WERI-Rb-1 (cell line): ENCODE measurements at regions not wholly inside any gene's neighbourhood (a gene's known extent, or its start where the extent isn't known, plus 50 kb on each side); places are given as distances from the start of the nearest gene placed in this dataset.

Experiments
- DNase-seq: peaks from one replicate; pipeline ENCODE4 v3.0.0-alpha.2; 2020
- H3K27ac ChIP-seq: fragments of 250-450 bp; sonication (Bioruptor Pico); 2 replicates; pipeline ENCODE4 v1.5.1; 2020; ENCODE audit warnings: mild to moderate bottlenecking, moderate library complexity
- H3K27me3 ChIP-seq: fragments of 250-450 bp; sonication (Bioruptor Pico); 2 replicates; pipeline ENCODE4 v1.5.1; 2021; ENCODE audit warnings: mild to moderate bottlenecking, low read depth, moderate library complexity; ENCODE audit not compliant: insufficient read depth, severe bottlenecking
- H3K36me3 ChIP-seq: fragments of 250-450 bp; sonication (Bioruptor Pico); 2 replicates; pipeline ENCODE4 v1.5.1; 2020; ENCODE audit warnings: mild to moderate bottlenecking, moderate library complexity
- H3K4me3 ChIP-seq: 2 replicates; pipeline ENCODE4 v1.5.1; 2011; ENCODE audit warnings: low read depth, mild to moderate bottlenecking, control low read depth, low read length
- H3K9me3 ChIP-seq: fragments of 250-450 bp; sonication (Bioruptor Pico); 2 replicates; pipeline ENCODE4 v1.5.1; 2021; ENCODE audit warnings: mild to moderate bottlenecking, moderate library complexity; ENCODE audit not compliant: severe bottlenecking
- CTCF ChIP-seq: IDR thresholded peaks from 2 replicates; pipeline ENCODE4 v1.5.1; 2011; ENCODE audit warnings: low read depth, mild to moderate bottlenecking, control low read depth, inconsistent platforms, low read length

GRCh38 chr9:12091865-12092527 lies 601.2 kb upstream of the TYRP1 start:
- H3K9me3 ChIP-seq, result no peaks in the 10 kb centered on the region
- no peak for DNase-seq

GRCh38 chr9:12094046-12094445 lies 599.1 kb upstream of the TYRP1 start:
- no peak overlapping the region for H3K27ac ChIP-seq
- no peaks in the 10 kb centered on the region for H3K27me3 ChIP-seq
- H3K36me3 ChIP-seq, result no peaks in the 10 kb centered on the region
- DNase-seq, result no peak
- no peaks in the 10 kb centered on the region for H3K9me3 ChIP-seq
- H3K4me3 ChIP-seq, result no peak overlapping the region
- no peak for TF ChIP-seq CTCF

More at GRCh38 chr9:12091865-12092527, 601.2 kb upstream of the TYRP1 start:
- H3K27me3 ChIP-seq, result no peaks in the 10 kb centered on the region
- no peak for TF ChIP-seq CTCF
- no peak overlapping the region for H3K4me3 ChIP-seq
- no peak overlapping the region for H3K27ac ChIP-seq
- no peaks in the 10 kb centered on the region for H3K36me3 ChIP-seq

- no peak for TF ChIP-seq CTCF
- no peaks in the 10 kb centered on the region for H3K9me3 ChIP-seq
- no peak for DNase-seq
- no peaks in the 10 kb centered on the region for H3K36me3 ChIP-seq
- no peaks in the 10 kb centered on the region for H3K27me3 ChIP-seq
- H3K27ac ChIP-seq, result no peak overlapping the region
- H3K4me3 ChIP-seq, result no peak overlapping the region
Measured at GRCh38 chr9:12095931-12096330, 597.3 kb upstream of the TYRP1 start.

- Histone ChIP-seq H3K27me3 (no peaks in the 10 kb centered on the region), H3K9me3 (no peaks in the 10 kb centered on the region), H3K27ac (no peak overlapping the region), H3K4me3 (no peak overlapping the region), H3K36me3 (no peaks in the 10 kb centered on the region)
- DNase-seq, result no peak
- TF ChIP-seq CTCF, result no peak
Measured at GRCh38 chr9:12133416-12133815, 559.8 kb upstream of the TYRP1 start.

GRCh38 chr9:12141422-12141821 lies 551.8 kb upstream of the TYRP1 start:
- no peak overlapping the region for H3K4me3 ChIP-seq
- no peak for TF ChIP-seq CTCF
- DNase-seq, result no peak
- no peaks in the 10 kb centered on the region for H3K36me3 ChIP-seq
- no peak overlapping the region for H3K27ac ChIP-seq
- H3K27me3 ChIP-seq, result no peaks in the 10 kb centered on the region
- H3K9me3 ChIP-seq, result peaks cover 3% of the 10 kb centered on the region
